AG09319 (cell line): ENCODE measurements at regions not wholly inside any gene's neighbourhood (a gene's known extent, or its start where the extent isn't known, plus 50 kb on each side); places are given as distances from the start of the nearest gene placed in this dataset.

ENCODE experiments used
- DNase-seq: peaks from one replicate; pipeline ENCODE4 v3.0.0-alpha.2; 2010; ENCODE audit warnings: low read depth; ENCODE audit errors: extremely low read depth
- CTCF ChIP-seq: IDR thresholded peaks from 2 replicates; pipeline ENCODE4 v1.5.1; 2011; ENCODE audit warnings: low read depth, mild to moderate bottlenecking, inconsistent platforms, low read length, moderate library complexity

GRCh38 chr3:68121287-68121686, 466.9 kb upstream of the SUCLG2 start:
- no peak for DNase-seq
- TF ChIP-seq CTCF, result no peak

DNA sequence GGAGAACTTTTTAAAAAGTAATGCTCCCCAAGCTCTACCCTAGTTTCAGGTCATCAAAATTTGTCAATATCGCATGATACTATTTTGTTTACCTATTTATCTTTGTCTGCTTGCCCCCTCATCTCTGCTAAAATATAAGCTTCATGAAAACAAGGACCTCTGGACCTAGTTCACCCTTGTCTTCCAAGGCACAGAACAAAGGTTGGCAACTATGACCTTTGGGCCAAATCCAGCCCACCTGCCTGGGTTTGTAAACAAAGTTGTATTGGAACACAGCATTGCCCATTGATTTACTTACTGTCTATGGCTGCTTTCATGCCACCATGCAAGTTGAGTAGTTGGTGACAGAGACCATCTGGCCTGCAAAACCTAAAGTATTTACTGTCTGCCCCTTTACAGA, 462.2 kb upstream of the SUCLG2 start:
- TF ChIP-seq CTCF, result no peak
- DNase-seq, result no peak

GRCh38 chr3:68103811-68104210, 449.4 kb upstream of the SUCLG2 start:
- TF ChIP-seq CTCF, result no peak

DNA sequence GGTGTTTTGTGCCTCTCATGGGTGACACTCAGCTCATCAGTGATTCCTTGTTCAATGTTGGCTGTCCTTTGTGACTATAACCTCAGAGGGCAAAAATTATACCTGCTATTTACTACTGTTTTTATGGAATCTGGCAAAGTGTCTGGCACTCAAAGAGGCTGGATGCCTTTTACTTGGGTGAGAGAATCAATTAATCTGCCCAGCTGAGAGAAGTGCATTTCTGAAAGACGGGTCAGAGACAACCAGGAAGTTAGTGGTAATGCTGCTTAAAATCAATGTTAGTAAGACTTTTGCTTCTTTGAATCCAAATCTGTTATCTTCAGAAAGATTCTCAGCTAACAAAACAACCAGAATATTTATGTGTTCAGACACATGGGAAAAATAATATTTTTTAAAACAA, 436.2 kb upstream of the SUCLG2 start:
- TF ChIP-seq CTCF, result no peak
- no peak for DNase-seq

More at GRCh38 chr3:68103811-68104210, 449.4 kb upstream of the SUCLG2 start:
- DNase-seq, result no peak

DNA sequence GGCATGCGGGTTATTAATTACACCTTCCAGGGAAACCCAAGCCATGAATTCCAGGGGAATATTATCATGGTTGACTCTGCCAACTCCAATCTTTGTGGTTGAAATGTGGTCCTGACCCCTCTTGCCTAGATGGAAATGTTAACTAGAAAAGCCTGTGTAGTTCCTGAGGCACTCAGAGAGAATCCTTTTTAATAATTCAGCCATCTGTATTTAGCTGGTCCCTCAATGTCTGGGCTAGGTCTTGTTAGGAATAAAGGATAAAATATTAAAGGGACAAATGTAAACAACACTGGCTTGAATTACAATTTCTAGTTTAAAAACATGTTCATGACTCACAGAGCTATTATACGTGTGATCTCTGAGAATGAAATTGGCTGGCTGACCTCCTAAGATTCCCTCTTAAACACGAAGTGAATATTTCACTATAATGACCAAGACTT, 435.2 kb upstream of the SUCLG2 start:
- no peak for DNase-seq

GRCh38 chr3:68088636-68089035, 434.2 kb upstream of the SUCLG2 start:
- no peak for TF ChIP-seq CTCF
- DNase-seq, result no peak

More for the DNA sequence above, 435.2 kb upstream of the SUCLG2 start:
- TF ChIP-seq CTCF, result no peak

- no peak for TF ChIP-seq CTCF
These were observed 433.8 kb upstream of the SUCLG2 start for GRCh38 chr3:68088216-68088615.

More at GRCh38 chr3:68088216-68088615, 433.8 kb upstream of the SUCLG2 start:
- no peak for DNase-seq
